Renal cortical epithelial cell (primary cell): ENCODE measurements at regions not wholly inside any gene's neighbourhood (a gene's known extent, or its start where the extent isn't known, plus 50 kb on each side); places are given as distances from the start of the nearest gene placed in this dataset.

Experiments used
- DNase-seq: peaks from one replicate; pipeline ENCODE4 v3.0.0-alpha.2; 2011; ENCODE audit warnings: low read depth

DNA sequence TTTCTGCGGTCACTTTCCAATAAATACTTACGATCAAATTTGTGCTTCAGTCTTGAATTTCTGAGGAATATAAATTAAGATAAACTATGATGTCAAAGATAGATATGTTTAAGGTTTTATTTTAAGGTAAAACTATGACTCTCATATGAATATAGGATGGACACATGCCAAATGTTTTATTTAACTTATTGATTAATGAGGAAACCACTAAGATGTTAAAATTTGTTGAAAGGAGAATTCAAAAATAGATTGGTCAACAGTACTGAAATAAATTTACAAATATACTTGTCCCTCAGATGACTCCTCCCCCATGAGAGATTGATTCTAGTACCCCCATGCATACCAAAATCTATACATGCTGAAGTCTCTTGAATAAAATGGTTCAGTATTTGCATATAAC is 319.7 kb upstream of the KCNH8 start:
- DNase-seq, result no peak

- DNase-seq, result no peak
These were observed 320.6 kb upstream of the KCNH8 start for GRCh38 chr3:18827664-18828063.

DNA sequence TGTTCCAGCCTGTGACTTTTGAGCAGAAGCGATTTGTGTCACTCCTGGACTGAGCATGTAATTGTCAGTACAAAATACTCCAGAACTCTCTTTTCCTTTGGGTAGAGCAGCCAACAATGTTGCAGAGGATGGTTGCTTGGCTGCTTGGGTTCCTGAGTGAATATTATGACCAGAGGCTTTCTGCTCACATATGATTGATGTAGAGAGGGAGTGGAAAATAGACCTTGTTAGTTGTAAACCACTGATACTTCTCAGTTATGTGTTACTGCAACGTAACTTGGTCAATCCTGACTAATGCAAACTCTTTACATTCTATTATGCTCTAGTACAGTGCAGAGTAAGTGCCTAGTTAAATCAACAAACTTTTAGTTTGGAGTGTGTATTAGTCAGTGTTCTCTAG is 322.6 kb upstream of the KCNH8 start:
- no peak for DNase-seq

GRCh38 chr3:18813300-18813699 is 335.0 kb upstream of the KCNH8 start:
- DNase-seq, result no peak

- DNase-seq, result peak; percentile 51
These were observed 336.0 kb upstream of the KCNH8 start for GRCh38 chr3:18812316-18812715.

DNA sequence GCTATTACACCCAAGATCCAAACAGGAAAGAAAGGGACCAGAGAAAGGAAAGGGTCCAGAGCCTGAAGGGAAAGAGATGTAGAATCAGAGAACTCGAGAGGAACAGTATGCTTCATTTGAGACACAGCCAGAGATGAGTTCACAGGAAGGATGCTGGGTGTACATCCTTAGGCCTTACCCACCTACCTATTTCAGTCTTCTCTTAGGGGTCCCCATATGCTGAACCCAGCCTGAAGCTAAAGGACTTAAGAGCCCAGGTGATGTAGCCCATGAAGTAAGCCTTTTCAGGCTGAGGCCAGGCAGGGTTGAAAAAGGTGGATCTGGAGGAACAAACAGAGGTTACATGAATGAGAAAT is 338.0 kb upstream of the KCNH8 start:
- no peak for DNase-seq

- DNase-seq, result peak; percentile 47
These were observed 338.5 kb upstream of the KCNH8 start for GRCh38 chr3:18809640-18810305.

- peak; percentile 63 for DNase-seq
These were observed 339.9 kb upstream of the KCNH8 start for GRCh38 chr3:18808429-18808828.

DNA sequence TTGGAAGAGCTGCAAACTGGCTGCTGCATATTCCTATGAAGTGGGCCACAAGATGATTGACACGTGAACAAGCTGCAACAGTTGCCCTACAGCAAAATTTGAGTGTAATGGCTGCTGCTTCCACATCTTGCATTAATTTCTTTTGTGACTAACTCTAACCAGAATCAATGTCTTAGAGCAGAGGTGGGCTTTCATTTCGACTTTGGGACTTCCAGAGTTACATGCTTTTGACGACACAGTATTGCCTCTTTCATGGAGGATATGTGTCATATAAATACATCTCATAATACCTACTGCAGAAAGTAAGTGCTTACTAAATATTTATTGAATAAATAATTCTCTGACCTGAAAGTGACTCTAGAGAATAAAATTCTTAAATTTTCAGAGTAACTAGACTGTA is 340.7 kb upstream of the KCNH8 start:
- DNase-seq, result no peak

- DNase-seq, result no peak
These were observed 341.7 kb upstream of the KCNH8 start for GRCh38 chr3:18806633-18807032.

- DNase-seq, result no peak
These were observed 350.9 kb upstream of the KCNH8 start for GRCh38 chr3:18797378-18797777.

- no peak for DNase-seq
These were observed 353.2 kb upstream of the KCNH8 start for GRCh38 chr3:18795078-18795477.

DNA sequence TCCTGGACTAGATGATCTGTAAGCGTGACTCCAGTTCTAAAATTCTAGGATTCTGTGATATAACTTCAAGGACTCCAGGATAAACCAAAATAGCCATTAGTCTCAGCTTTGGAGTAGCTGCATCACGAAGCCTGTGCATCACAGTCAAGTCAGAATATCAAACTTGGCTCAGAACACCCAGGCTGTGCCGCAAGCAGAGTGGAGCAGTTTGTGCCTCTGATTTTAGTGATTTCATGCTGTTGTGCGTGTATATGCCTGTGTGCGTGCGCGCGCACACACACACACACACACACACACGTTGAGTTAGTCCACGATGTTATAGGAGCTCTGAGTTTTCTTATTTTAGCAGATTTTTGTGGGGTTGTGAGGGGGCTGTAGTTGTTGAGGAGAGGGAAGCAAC is 356.6 kb upstream of the KCNH8 start:
- no peak for DNase-seq

- DNase-seq, result no peak
These were observed 357.1 kb upstream of the KCNH8 start for GRCh38 chr3:18791182-18791581.

GRCh38 chr3:18790384-18790783 is 357.9 kb upstream of the KCNH8 start:
- DNase-seq, result no peak

- no peak for DNase-seq
These were observed 358.6 kb upstream of the KCNH8 start for GRCh38 chr3:18789734-18790133.

DNA sequence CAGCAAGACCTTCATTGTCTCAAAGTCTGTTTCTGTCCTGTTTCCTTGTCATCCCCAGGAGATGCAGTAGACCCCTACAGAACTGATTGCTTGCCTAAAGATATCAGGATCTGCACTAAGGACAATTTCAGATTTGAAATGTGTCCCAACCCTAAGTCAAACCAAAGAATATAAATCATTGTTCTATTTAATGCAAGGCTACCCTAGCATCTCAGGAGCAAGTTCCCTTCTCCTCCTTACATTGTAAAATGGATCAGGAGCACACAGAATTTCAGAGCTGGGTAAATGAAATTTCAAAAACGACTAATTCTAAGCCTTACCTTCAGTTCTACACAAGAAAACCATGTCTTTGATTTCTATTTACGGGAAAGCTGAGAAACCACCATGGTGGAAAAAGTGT is 360.9 kb upstream of the KCNH8 start:
- DNase-seq, result no peak

DNA sequence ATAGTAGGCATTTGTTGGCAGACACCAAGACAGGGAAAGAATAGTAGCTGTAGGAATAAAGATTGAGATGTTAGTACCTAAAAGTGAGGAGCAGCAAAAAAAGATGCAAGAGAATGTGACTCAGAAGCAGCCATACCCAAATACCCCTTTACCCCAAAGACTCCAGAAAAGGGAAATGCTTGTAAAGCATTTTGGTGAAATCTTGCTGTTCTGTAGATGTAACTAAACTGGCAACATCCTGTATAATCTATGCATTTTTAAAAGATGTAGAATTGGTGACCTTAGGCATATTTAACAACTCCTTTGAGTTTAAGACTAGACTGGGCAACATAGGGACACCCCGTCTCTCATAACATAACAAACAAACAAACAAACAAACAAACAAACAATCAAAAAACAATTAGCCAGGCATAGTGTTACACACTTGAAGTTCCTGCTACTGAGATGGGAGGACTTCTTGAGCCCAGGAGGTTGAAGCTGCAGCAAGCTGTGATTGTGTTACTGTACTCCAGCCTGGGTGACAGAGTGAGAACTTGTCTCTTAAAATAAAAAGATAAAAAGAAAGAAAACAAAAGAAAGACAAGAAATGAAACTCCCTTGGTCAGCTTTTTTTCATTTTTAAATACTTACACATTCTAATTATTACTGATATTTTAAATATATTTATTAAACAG is 361.5 kb upstream of the KCNH8 start:
- no peak for DNase-seq

GRCh38 chr3:18782191-18782590 is 357.1 kb upstream of the SATB1 start:
- no peak for DNase-seq

DNA sequence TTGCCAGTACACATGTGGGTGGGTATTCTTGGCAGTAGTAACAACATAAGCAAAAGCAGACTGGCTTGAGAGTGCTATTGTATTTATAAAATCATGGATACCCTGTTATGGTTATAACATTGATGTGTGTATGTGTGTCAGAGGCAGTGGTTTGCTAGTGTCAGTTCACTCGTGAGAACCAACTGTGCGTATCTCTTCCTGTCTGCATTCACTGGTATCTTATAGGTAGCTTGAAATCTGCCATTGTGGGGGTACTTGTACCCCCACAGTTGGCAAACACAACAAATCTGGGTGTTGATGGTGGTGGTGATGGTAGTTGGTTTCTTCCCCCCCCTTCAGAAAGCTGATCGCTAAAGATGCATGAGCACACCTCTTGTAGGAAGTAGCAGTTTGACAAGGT is 355.8 kb upstream of the SATB1 start:
- DNase-seq, result no peak

GRCh38 chr3:18779704-18780103 is 354.6 kb upstream of the SATB1 start:
- no peak for DNase-seq

GRCh38 chr3:18778598-18778997 is 353.5 kb upstream of the SATB1 start:
- DNase-seq, result no peak

DNA sequence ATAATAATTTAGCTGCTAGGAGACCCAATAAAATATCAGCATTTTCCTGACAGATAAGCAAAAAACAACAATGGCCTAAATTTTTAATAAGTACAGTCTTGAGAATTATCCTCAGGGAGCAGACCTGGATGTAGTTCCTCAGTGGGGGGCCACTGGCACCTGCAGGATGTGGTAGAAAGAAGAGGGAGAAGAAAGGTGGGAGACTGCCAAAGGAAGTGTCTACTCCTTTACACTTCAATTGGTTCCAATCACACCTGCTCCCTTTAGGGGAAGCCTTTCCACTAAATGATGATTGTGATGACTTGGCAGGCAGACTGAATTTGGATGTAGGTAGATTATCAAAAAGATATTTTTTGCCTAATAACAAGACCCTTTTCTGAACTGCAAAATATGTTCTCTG is 353.0 kb upstream of the SATB1 start:
- no peak for DNase-seq

DNA sequence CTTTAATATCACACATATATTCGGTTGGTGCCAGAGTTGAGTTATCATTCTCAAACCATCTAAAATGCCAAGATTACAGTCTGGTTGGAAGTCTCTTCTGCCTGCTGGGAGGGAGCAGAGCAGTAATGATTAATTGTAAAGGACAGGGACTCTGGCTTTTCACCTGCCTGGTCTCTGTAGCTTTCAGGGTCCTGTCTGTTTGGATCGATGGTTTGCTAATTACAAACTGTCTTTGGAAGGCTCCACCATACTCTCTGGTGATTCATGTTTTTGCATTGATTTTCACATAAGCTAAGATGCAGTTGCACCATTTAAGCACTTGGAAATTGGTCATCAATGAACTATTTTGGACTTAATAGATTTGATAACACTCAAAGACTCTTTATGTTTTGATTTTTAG is 350.4 kb upstream of the SATB1 start:
- DNase-seq, result no peak
